GM12878 (cell line): ENCODE measurements at regions not wholly inside any gene's neighbourhood (a gene's known extent, or its start where the extent isn't known, plus 50 kb on each side); places are given as distances from the start of the nearest gene placed in this dataset.

ENCODE experiments used
- ATAC-seq: fragments of 200-7000 bp; cut with Tn5 transposase; 3 replicates; pipeline ENCODE4 v1.9.1; 2020; ENCODE audit warnings: mild to moderate bottlenecking, moderate library complexity
- BruUV-seq: library from RNA; stranded (reverse); fragments of 400-500 nt; replicated peaks from 2 replicates; lab custom pipeline; 2021; lab: Mats Ljungman, UMichigan
- CTCF ChIA-PET: fragments of 300-600 bp; sonication (Branson Sonifier 250); formaldehyde crosslinking; extraction: SDS; loops from one replicate; lab custom pipeline; 2021; ENCODE audit warnings: inconsistent platforms; lab: Yijun Ruan, JAX
- POLR2A ChIA-PET: fragments of 350-600 bp; formaldehyde crosslinking; extraction: SDS; loops from one replicate; lab custom pipeline; 2021; ENCODE audit warnings: inconsistent platforms; lab: Charles Lee
- RAD21 ChIA-PET: fragments of 300-600 bp; sonication (Branson Sonifier 250); formaldehyde crosslinking; loops from one replicate; lab custom pipeline; 2023; ENCODE audit warnings: antibody characterized with exemption; ENCODE audit not compliant: unreplicated experiment; lab: Charles Lee
- SMC1A ChIA-PET: fragments of 300-600 bp; sonication (Branson Sonifier 250); formaldehyde crosslinking; loops from one replicate; lab custom pipeline; 2023; ENCODE audit not compliant: unreplicated experiment, uncharacterized antibody; lab: Charles Lee
- DNase-seq: peaks from one replicate; pipeline ENCODE4 v3.0.0-alpha.2; 2011; ENCODE audit warnings: low read depth, low spot score
- FAIRE-seq: peaks from 3 replicates; lab custom pipeline; 2011; peaks lifted over from hg19 to GRCh38; lab: Jason Lieb, UNC
- H2AFZ ChIP-seq: 2 replicates; pipeline ENCODE4 v1.6.0; 2011; ENCODE audit warnings: low read depth, low read length, control low read depth; ENCODE audit not compliant: control insufficient read depth
- H3K27ac ChIP-seq: 2 replicates; pipeline ENCODE4 v1.5.1; 2011; ENCODE audit warnings: control low read depth; ENCODE audit not compliant: control insufficient read depth, insufficient read depth
- H3K27me3 ChIP-seq, 2 experiments: replicated peaks in 1 of 2; 2 replicates each; pipeline versions ENCODE4 v1.6.0 to v1.6.1; 2011; ENCODE audit warnings: low read length in 1 of 2; ENCODE audit not compliant: control insufficient read depth in 2 of 2, insufficient read depth in 2 of 2
- H3K36me3 ChIP-seq, 2 experiments: 2 replicates each; pipeline ENCODE4 v1.5.1; 2011; ENCODE audit warnings: low read length in 1 of 2; ENCODE audit not compliant: control insufficient read depth in 2 of 2, insufficient read depth in 2 of 2
- H3K4me1 ChIP-seq: 2 replicates; pipeline ENCODE4 v1.6.1; 2011; ENCODE audit warnings: mild to moderate bottlenecking, low read length, moderate library complexity, mixed read lengths; ENCODE audit not compliant: control insufficient read depth, insufficient read depth
- H3K4me2 ChIP-seq: 2 replicates; pipeline ENCODE4 v1.6.0; 2011; ENCODE audit warnings: control low read depth; ENCODE audit not compliant: control insufficient read depth, insufficient read depth
- H3K4me3 ChIP-seq: fragments of 200-600 bp; sonication (generic); 2 replicates; pipeline ENCODE4 v1.5.1; 2016
- H3K79me2 ChIP-seq: 2 replicates; pipeline ENCODE4 v1.6.0; 2011; ENCODE audit warnings: low read length; ENCODE audit not compliant: control insufficient read depth, insufficient read depth
- H3K9ac ChIP-seq: 2 replicates; pipeline ENCODE4 v1.8.0; 2011; ENCODE audit warnings: low read length, control low read depth, mixed read lengths; ENCODE audit not compliant: control insufficient read depth, insufficient read depth
- H3K9me3 ChIP-seq: replicated peaks from 3 replicates; pipeline ENCODE4 v1.5.1; 2011; ENCODE audit warnings: mild to moderate bottlenecking, low read length; ENCODE audit not compliant: control insufficient read depth, insufficient read depth
- H4K20me1 ChIP-seq: 2 replicates; pipeline ENCODE4 v1.6.0; 2011; ENCODE audit not compliant: control insufficient read depth, insufficient read depth
- ASH2L ChIP-seq: fragments of 300-600, 200-600 bp; sonication (generic); IDR thresholded peaks from 2 replicates; pipeline ENCODE4 v1.6.1; 2017; ENCODE audit warnings: low read depth, mild to moderate bottlenecking, borderline replicate concordance
- CTCF ChIP-seq, 3 experiments: IDR thresholded peaks in 2 of 3; conservative IDR thresholded peaks in 1 of 3; 2 replicates each; pipeline ENCODE4 v1.5.1; 2011; ENCODE audit warnings: low read depth in 3 of 3, low read length in 3 of 3, mild to moderate bottlenecking in 3 of 3, control low read depth in 2 of 3, moderate library complexity in 2 of 3, inconsistent platforms in 1 of 3, mixed read lengths in 1 of 3; ENCODE audit not compliant: control insufficient read depth in 2 of 3, insufficient read depth in 1 of 3; ENCODE audit errors: extremely low read depth in 1 of 3
- FOS ChIP-seq: IDR thresholded peaks from 3 replicates; pipeline ENCODE4 v1.6.1; 2011; ENCODE audit warnings: borderline replicate concordance; ENCODE audit not compliant: insufficient read length; ENCODE audit errors: extremely low read depth
- MYC ChIP-seq: IDR thresholded peaks from 2 replicates; pipeline ENCODE4 v1.6.1; 2011; ENCODE audit warnings: mild to moderate bottlenecking, low read length, moderate library complexity, inconsistent platforms; ENCODE audit not compliant: insufficient read depth, insufficient replicate concordance, insufficient read length, severe bottlenecking
- PRDM15 ChIP-seq: fragments of 450-650 bp; formaldehyde crosslinking; IDR thresholded peaks from 2 replicates; pipeline ENCODE4 v1.4.0; 2020; ENCODE audit warnings: mild to moderate bottlenecking, moderate library complexity
- STAT3 ChIP-seq: IDR thresholded peaks from 2 replicates; pipeline ENCODE4 v1.6.1; 2011; ENCODE audit warnings: low read depth, low read length, improper control_type of control experiment
- TBL1XR1 ChIP-seq: IDR thresholded peaks from 2 replicates; pipeline ENCODE4 v1.6.1; 2012; ENCODE audit warnings: low read depth, low read length, improper control_type of control experiment
- WRNIP1 ChIP-seq: IDR thresholded peaks from 2 replicates; pipeline ENCODE4 v1.6.1; 2011; ENCODE audit warnings: low read depth, low read length, improper control_type of control experiment, borderline replicate concordance
- YY1 ChIP-seq: IDR thresholded peaks from 2 replicates; pipeline ENCODE4 v1.6.1; 2011; ENCODE audit warnings: low read depth, mild to moderate bottlenecking, low read length
- ZBTB4 ChIP-seq: fragments of 450-650 bp; formaldehyde crosslinking; IDR thresholded peaks from 2 replicates; pipeline ENCODE4 v1.4.0; 2022; ENCODE audit warnings: mild to moderate bottlenecking, moderate library complexity
- WGBS: methylation state at CpG from one replicate; pipeline ENCODE4 v1.1.6; 2016; ENCODE audit warnings: low lambda C conversion rate; ENCODE audit not compliant: insufficient replicate concordance, insufficient coverage; ENCODE audit errors: missing lambda C conversion rate; 5-methylcytosine and 5-hydroxymethylcytosine counted together
- in situ Hi-C: fragments of 300-500 bp; cut with MboI; formaldehyde crosslinking; loops from 9 replicates; pipeline ENCODE4 v1.14.3; 2018; ENCODE audit warnings: mixed read lengths
- intact Hi-C: fragments of 100-400 bp; cut with micrococcal nuclease; formaldehyde crosslinking; loops from one replicate; pipeline ENCODE4 v1.14.2; 2022; ENCODE audit not compliant: unreplicated experiment

GRCh38 chr2:54380670-54381069 lies 75.5 kb upstream of the SPTBN1 start (continued):
- no peak for TF ChIP-seq CTCF (IDR thresholded peaks at IDR 0.05 in 2 of 3, conservative IDR thresholded peaks at IDR 0.05 in 1 of 3; ENCODE audit: control insufficient read depth in 2 of 3, extremely low read depth in 1 of 3, insufficient read depth in 1 of 3, low read depth in 3 of 3, low read length in 3 of 3)
- no peak for TF ChIP-seq WRNIP1
- no peak for TF ChIP-seq TBL1XR1
- no peak for TF ChIP-seq FOS
- no peak for TF ChIP-seq STAT3
- no peak for TF ChIP-seq ZBTB4

- intact Hi-C loops (no loop called here), in situ Hi-C loops (no loop called here)
- H2AFZ ChIP-seq, result no peak overlapping the region
- no peaks in the 10 kb centered on the region; a peak in 1 of 4 replicates for H3K27me3 ChIP-seq
- no peak overlapping the region for H3K4me2 ChIP-seq
- no peaks in the 10 kb centered on the region for H4K20me1 ChIP-seq
- no peaks in the 10 kb centered on the region for H3K36me3 ChIP-seq
- RAD21 ChIA-PET, result no interaction called here
- H3K27ac ChIP-seq, result no peak overlapping the region
- CTCF ChIA-PET, result no interaction called here
- BruUV-seq, result no TSS peak
- SMC1A ChIA-PET, result no interaction called here
- no peaks in the 10 kb centered on the region for H3K9me3 ChIP-seq
- POLR2A ChIA-PET, result no interaction called here
- FAIRE-seq (no peak), ATAC-seq (no peak), DNase-seq (no peak)
- H3K4me1 ChIP-seq, result no peaks in the 10 kb centered on the region
- H3K9ac ChIP-seq, result no peak overlapping the region
- WGBS, result 34% methylated on average over 5 of the region's 5 CpGs
- no peak overlapping the region for H3K4me3 ChIP-seq
- no peaks in the 10 kb centered on the region for H3K79me2 ChIP-seq
- no peak for TF ChIP-seq YY1
- TF ChIP-seq MYC, result no peak
- no peak for TF ChIP-seq PRDM15 (CRISPR knock-in tag)
- TF ChIP-seq ASH2L, result no peak
These were observed 74.8 kb upstream of the SPTBN1 start for GRCh38 chr2:54381293-54381692.
